Activated T-cell treated with anti-CD3 and anti-CD28 coated beads, Interleukin-2, amount 50 U/mL, for 72 hours (primary cell): ENCODE measurements at regions not wholly inside any gene's neighbourhood (a gene's known extent, or its start where the extent isn't known, plus 50 kb on each side); places are given as distances from the start of the nearest gene placed in this dataset.

Source experiments
- ATAC-seq, 2 donors: fragments of 150-1000 bp; cut with Tn5 transposase; replicated peaks in 1 of 2; 2 replicates each; pipeline ENCODE4 v1.10.0; 2021; ENCODE audit warnings: moderate library complexity in 2 of 2, mild to moderate bottlenecking in 1 of 2
- DNase-seq, 2 donors: peaks; one replicate each; pipeline ENCODE4 v3.0.0; 2021 to 2022; ENCODE audit warnings: mixed read lengths in 1 of 2
- H3K27ac Mint-ChIP-seq: one replicate; pipeline ENCODE4 v1.8.0; 2022; ENCODE audit warnings: mild to moderate bottlenecking, moderate library complexity, mixed read lengths
- H3K27me3 Mint-ChIP-seq: one replicate; pipeline ENCODE4 v1.8.0; 2022; ENCODE audit warnings: low read depth, mixed read lengths
- H3K36me3 Mint-ChIP-seq, 2 donors: one replicate each; pipeline ENCODE4 v1.8.0; 2022; ENCODE audit warnings: mixed read lengths in 2 of 2, mild to moderate bottlenecking in 1 of 2; ENCODE audit not compliant: insufficient read depth in 2 of 2
- H3K4me1 Mint-ChIP-seq: one replicate; pipeline ENCODE4 v1.8.0; 2022; ENCODE audit warnings: low read depth, mixed read lengths
- H3K4me3 Mint-ChIP-seq, 2 donors: one replicate each; pipeline ENCODE4 v1.8.0; 2022; ENCODE audit warnings: mild to moderate bottlenecking in 2 of 2, mixed read lengths in 2 of 2, moderate library complexity in 2 of 2
- H3K9me3 Mint-ChIP-seq, 2 donors: one replicate each; pipeline ENCODE4 v1.8.0; 2022; ENCODE audit warnings: mixed read lengths in 2 of 2

GRCh38 chr2:198203336-198204069, 399.1 kb downstream of the PLCL1 start:
- Mint-ChIP-seq H3K27me3 (peaks cover 6% of the 10 kb centered on the region), H3K4me3 (no peak overlapping the region), H3K27ac (no peak overlapping the region), H3K4me1 (no peaks in the 10 kb centered on the region), H3K36me3 (no peaks in the 10 kb centered on the region), H3K9me3 (peaks cover 0 to 5% of the 10 kb centered on the region in 2 donors)
- no peak for DNase-seq
- ATAC-seq = no peak
